ENCODE measurements at regions not wholly inside any gene's neighbourhood (a gene's known extent, or its start where the extent isn't known, plus 50 kb on each side); places are given as distances from the start of the nearest gene placed in this dataset.

DNA sequence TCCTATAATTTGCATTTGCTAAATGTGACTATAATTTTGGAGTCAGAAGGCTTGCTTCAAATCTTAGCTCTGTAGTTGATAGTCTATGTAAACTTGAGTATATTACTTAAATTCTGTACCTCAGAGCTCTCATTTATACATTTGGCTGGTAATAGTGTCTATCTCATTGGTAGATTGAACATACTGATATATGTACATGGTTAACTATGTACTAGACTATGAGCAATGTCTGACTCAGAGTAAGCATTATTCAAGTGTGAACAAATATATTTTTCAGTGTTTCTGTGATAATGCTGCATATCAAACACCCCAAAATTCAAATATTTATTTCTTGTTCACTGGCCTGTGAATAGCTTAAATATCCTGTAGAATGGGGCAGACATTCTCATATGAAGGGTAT is 1568.9 kb upstream of the PABPC4L start:
- no peak for DNase-seq

DNA sequence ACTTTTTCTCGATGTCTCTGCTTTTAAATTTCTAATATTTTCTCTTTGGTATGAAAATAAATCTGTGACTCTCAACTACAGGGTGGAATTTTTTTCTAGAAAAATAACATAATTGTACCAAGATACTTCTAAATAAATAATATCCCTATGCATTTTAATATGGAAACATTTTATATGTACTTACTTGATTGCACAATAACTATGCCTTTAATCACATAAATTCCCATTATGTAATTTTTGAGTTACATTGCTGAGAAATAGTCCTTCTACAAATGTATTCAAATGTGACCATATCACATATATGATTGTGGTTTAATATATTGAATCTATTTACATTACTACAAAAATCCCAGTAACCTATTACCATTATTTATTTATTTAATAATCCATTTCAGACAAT is 1543.3 kb upstream of the PABPC4L start:
- DNase-seq, result no peak

DNA sequence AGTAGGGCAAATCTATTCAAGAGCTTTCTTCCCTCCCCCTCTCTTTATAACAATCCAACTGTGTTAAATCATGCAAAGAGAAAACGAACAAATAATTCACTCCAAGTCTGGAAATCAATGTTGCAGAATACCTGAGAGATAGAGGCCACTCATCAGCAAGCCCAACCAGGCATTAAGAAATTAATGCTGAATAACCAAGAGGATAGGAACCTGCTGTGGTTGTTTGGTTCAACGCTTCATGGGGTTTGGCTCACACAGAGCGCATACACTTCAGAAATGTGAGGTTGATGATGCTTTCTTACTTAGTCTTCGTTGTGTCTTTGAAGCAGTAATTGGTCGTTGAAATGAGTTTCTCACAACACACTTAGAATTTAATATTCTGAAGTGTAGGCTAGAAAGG is 1540.0 kb upstream of the PABPC4L start:
- DNase-seq, result no peak

DNA sequence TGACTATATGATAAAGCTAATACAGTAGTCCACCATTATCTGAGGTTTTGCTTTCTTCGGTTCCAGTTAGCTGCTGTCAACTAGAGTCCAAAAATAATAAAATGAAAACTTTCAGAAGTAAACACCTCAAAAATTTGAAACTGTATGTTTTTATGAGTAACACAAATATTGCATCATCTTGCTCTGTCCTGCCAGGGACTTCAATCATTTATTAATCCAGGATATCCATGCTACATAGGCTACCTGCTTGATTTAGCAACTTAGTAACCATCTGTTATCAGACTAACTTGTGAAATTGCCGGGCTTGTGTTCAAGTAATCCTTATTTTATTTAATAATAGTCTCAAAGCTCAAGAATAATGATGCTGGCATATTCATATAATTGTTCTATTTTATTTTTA is 1537.8 kb upstream of the PABPC4L start:
- no peak for DNase-seq

DNA sequence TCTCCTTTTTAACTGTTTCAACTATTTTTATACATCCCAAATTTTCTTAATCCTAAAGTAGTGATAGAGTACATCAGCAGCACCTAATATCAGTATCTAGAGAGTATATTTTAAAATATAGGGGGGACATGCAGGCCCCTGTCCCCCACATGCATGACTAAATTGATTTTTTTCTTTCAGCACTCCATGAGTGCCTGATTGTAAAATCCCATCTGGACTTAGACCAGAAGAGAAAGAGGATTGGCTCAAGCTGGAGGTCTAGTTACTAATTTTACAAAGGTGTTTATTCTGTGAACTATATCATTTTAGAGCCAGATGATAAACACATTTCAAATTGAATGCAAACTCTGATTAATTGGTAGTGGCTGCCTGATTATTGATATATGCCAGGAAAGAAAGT is 1533.9 kb upstream of the PABPC4L start:
- DNase-seq, result no peak

DNA sequence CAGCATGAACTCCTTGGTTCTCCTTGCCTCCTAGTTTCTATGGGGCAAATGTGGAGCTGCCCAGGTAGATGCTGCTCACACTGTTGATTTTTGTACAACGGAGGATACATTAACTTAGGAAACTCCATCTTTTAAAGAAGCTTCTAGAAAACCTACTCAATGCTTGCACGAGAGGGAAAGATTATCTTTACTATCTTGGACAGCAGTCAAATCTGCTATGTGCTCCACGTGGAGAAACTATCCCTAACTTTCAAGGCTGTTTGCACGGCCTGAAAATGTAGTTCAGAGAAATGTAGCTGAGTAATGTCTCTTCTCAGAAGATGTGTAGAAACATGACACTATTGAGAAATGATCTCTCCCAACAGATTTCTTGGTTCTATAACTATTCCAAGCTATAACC is 1530.9 kb upstream of the PABPC4L start:
- no peak for DNase-seq

DNA sequence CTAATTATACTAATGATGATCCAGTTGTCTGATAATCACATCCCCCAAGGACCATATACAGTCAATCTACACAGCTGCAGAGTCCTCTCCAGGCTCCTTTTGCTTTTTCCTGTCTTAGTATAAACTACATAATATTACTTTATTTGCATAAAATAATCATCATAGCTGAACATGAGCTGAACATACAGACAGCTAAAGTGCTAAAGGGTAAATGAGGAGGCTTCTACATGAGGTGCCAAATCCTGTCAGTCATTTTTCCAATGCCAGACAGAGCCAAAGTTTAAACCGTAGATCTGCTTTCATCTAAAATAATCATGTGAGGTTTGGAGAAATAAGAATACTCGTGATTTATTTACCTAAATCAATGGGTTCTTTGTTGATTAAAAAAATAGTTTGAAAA is 1530.1 kb upstream of the PABPC4L start:
- DNase-seq, result no peak

DNA sequence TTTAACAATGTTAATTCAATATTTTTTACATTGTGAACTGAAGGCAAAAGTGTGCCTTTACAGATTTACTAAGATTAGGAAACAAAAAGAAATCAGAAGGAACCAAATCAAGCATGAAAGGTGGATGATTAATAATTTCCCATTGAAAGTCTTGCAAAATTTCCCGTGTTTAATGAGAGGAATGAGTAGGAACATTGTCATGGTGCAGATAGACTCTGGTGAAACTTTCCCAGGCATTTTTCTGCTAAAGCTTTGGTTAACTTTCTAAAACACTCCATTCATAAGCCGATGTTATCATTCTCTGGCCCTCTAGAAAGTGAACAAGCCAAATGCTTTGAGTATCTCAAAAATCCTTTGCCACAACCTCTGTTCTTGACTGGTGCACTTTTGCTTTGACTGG is 1522.8 kb upstream of the PABPC4L start:
- no peak for DNase-seq

DNA sequence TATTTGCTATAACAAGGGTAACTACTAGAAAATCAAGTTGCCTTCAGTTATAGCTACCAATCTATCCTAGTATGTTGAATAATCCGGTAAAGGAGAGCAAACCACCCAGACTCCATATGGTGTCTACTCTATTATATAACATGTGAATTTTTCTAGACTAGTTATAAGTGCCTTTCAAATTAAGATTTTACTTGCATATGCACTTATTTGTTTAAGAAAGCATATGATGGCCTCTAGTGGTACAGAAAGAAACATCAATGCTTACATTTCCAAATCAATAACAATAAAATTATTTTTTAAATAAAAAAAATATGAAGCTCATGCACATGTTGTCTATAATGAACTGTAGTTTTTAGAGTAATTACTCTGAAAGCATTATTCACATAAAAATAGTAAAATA is 1516.4 kb upstream of the PABPC4L start:
- DNase-seq, result no peak

DNA sequence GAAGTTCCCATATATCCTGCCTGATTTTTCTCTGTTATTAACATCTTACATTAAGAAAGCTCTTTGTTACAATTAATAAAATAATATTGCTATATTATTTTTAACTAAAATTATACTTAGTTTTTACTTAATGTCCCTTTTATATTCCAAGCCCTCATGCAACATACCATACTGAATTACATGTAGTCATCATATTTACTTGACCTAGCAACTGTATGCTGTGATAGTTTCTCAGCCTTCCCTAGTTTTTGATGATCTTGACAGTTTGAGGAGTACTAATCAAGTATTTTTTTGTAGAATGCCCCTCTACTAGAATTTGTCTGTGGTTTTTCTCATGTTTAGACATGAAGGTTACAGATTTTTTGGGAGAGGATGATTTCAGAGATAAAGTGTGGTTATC is 1503.8 kb upstream of the PABPC4L start:
- no peak for DNase-seq

DNA sequence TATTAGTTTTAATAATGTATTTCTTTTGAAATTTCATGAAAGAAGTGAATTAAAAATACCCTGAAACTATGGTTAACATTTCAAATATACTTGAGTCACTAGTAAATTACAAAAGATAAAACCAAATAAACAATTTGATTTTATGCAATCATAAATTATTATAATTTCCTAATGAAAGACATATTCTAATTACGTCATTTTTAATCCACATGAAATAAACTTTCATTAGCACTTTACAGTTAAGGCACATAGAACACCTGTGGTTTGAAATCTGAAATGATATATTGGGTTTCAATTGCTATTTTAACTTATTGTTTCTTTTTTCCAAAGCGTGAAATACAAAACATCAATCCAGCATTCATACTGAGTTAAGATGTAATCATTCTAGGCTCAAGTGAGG is 1492.5 kb upstream of the PABPC4L start:
- DNase-seq, result no peak

DNA sequence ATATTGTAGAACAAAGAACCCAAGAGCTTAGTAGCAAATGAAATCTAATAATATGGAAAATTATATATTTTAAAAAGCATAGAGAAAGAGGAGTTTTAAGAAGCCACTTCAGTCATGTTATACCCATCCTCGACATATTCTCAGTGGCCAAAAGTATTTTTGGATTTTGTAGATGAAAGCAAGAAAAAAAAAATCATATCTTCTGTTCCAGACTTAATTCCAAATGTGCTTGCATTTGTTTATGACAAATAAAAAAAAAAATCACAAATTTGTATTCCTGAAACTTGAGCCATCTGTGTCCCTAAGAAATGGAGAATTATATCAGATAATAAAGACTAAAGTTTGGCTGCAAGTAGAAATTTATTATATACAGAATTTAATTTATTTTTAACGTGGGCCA is 1482.4 kb upstream of the PABPC4L start:
- no peak for DNase-seq

DNA sequence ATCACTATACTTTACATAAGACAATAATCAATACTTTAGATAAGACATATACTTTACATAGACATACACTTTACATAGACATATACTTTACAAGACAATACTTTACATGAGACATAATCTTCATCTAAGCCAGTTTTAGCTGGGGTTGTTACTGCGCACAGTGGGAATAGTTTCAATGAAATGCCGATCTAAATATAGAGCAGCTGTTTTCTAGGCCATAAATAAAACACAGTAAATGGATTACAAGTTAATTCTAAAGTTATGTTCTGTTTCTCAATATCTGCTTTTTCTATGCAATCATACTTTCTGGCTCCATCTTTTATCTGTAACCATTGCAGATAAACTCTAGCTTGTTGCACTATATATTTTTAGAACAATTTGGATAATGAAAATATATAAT is 1470.6 kb upstream of the PABPC4L start:
- DNase-seq, result no peak

DNA sequence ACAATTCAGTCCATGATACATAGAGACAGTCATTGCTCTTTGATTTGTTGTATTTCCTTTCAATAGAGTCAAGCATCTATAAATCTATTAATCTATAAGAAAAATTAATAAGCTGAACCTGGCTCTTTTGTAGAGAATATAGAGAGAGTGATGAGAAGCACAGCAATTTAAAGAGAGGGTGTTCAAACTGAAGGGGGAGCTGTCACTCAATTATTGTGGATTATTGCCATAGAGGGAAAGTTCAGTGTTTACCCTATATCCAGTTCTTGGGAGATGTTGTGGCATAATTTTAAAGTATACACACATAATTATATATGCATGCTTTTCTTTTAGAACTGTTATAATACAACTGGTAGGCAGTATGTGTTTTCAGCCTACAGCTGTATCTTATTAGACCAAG is 1469.0 kb upstream of the PABPC4L start:
- no peak for DNase-seq
